ENCODE measurements at regions not wholly inside any gene's neighbourhood (a gene's known extent, or its start where the extent isn't known, plus 50 kb on each side); places are given as distances from the start of the nearest gene placed in this dataset.

GRCh38 chr10:121213437-121213836 lies 362.3 kb downstream of the WDR11 start:
- Histone ChIP-seq H2AFZ (ENCODE audit: low read depth, low read length, severe bottlenecking) (no peak overlapping the region), H3K9me2 (replicated peaks; ENCODE audit: insufficient read depth, low read length) (no peaks in the 10 kb centered on the region), H4K20me1 (ENCODE audit: low read depth, low read length) (no peaks in the 10 kb centered on the region), H3K27ac (ENCODE audit: low read depth, low read length) (no peak overlapping the region), H3K79me2 (ENCODE audit: insufficient read depth, low read length) (no peaks in the 10 kb centered on the region), H3K4me2 (ENCODE audit: low read depth, low read length, poor library complexity, severe bottlenecking) (no peak overlapping the region), H3K36me3 (ENCODE audit: low read length) (no peaks in the 10 kb centered on the region), H3K27me3 (ENCODE audit: low read length) (no peaks in the 10 kb centered on the region), H3F3A (ENCODE audit: insufficient read depth) (no peaks in the 10 kb centered on the region), H3K4me3 (ENCODE audit: insufficient read depth, low read length, poor library complexity, severe bottlenecking) (no peak overlapping the region), H3K9ac (ENCODE audit: low read length) (no peak overlapping the region), H3K9me3 (ENCODE audit: insufficient read depth, low read length) (no peaks in the 10 kb centered on the region)
- TF ChIP-seq EZH2phosphoT487 (conservative IDR thresholded peaks at IDR 0.05; ENCODE audit: low read length) = no peak
- TF ChIP-seq CTCF (IDR thresholded peaks at IDR 0.05; ENCODE audit: insufficient read depth, low read length, poor library complexity, severe bottlenecking) = no peak

GRCh38 chr10:121216295-121216694 lies 365.1 kb downstream of the WDR11 start:
- no peak overlapping the region for H3K4me2 ChIP-seq (ENCODE audit: low read depth, low read length, poor library complexity, severe bottlenecking)

GRCh38 chr10:121216721-121217181 lies 365.6 kb downstream of the WDR11 start:
- H3K4me2 ChIP-seq (ENCODE audit: low read depth, low read length, poor library complexity, severe bottlenecking) = no peak overlapping the region
- H3F3A ChIP-seq (ENCODE audit: insufficient read depth) = no peaks in the 10 kb centered on the region
- no peaks in the 10 kb centered on the region for H3K9me2 ChIP-seq (replicated peaks; ENCODE audit: insufficient read depth, low read length)
- H2AFZ ChIP-seq (ENCODE audit: low read depth, low read length, severe bottlenecking) = no peak overlapping the region
- no peak overlapping the region for H3K9ac ChIP-seq (ENCODE audit: low read length)
- no peak overlapping the region for H3K4me3 ChIP-seq (ENCODE audit: insufficient read depth, low read length, poor library complexity, severe bottlenecking)
- H4K20me1 ChIP-seq (ENCODE audit: low read depth, low read length) = no peaks in the 10 kb centered on the region
- no peaks in the 10 kb centered on the region for H3K79me2 ChIP-seq (ENCODE audit: insufficient read depth, low read length)
- no peaks in the 10 kb centered on the region for H3K9me3 ChIP-seq (ENCODE audit: insufficient read depth, low read length)
- no peaks in the 10 kb centered on the region for H3K36me3 ChIP-seq (ENCODE audit: low read length)
- no peak overlapping the region for H3K27ac ChIP-seq (ENCODE audit: low read depth, low read length)
- no peaks in the 10 kb centered on the region for H3K27me3 ChIP-seq (ENCODE audit: low read length)
- no peak for TF ChIP-seq EZH2phosphoT487 (conservative IDR thresholded peaks at IDR 0.05; ENCODE audit: low read length)
- TF ChIP-seq CTCF (IDR thresholded peaks at IDR 0.05; ENCODE audit: insufficient read depth, low read length, poor library complexity, severe bottlenecking) = no peak

More at GRCh38 chr10:121216295-121216694, 365.1 kb downstream of the WDR11 start:
- no peaks in the 10 kb centered on the region for H3K79me2 ChIP-seq (ENCODE audit: insufficient read depth, low read length)
- no peaks in the 10 kb centered on the region for H3K9me2 ChIP-seq (replicated peaks; ENCODE audit: insufficient read depth, low read length)
- no peaks in the 10 kb centered on the region for H4K20me1 ChIP-seq (ENCODE audit: low read depth, low read length)
- H3K9ac ChIP-seq (ENCODE audit: low read length) = no peak overlapping the region
- H3F3A ChIP-seq (ENCODE audit: insufficient read depth) = no peaks in the 10 kb centered on the region
- TF ChIP-seq CTCF (IDR thresholded peaks at IDR 0.05; ENCODE audit: insufficient read depth, low read length, poor library complexity, severe bottlenecking) (no peak), EZH2phosphoT487 (conservative IDR thresholded peaks at IDR 0.05; ENCODE audit: low read length) (no peak)
- no peak overlapping the region for H3K4me3 ChIP-seq (ENCODE audit: insufficient read depth, low read length, poor library complexity, severe bottlenecking)
- H2AFZ ChIP-seq (ENCODE audit: low read depth, low read length, severe bottlenecking) = no peak overlapping the region
- no peaks in the 10 kb centered on the region for H3K9me3 ChIP-seq (ENCODE audit: insufficient read depth, low read length)
- H3K27ac ChIP-seq (ENCODE audit: low read depth, low read length) = no peak overlapping the region
- no peaks in the 10 kb centered on the region for H3K36me3 ChIP-seq (ENCODE audit: low read length)
- no peaks in the 10 kb centered on the region for H3K27me3 ChIP-seq (ENCODE audit: low read length)
